ENCODE measurements at regions not wholly inside any gene's neighbourhood (a gene's known extent, or its start where the extent isn't known, plus 50 kb on each side); places are given as distances from the start of the nearest gene placed in this dataset.

DNA sequence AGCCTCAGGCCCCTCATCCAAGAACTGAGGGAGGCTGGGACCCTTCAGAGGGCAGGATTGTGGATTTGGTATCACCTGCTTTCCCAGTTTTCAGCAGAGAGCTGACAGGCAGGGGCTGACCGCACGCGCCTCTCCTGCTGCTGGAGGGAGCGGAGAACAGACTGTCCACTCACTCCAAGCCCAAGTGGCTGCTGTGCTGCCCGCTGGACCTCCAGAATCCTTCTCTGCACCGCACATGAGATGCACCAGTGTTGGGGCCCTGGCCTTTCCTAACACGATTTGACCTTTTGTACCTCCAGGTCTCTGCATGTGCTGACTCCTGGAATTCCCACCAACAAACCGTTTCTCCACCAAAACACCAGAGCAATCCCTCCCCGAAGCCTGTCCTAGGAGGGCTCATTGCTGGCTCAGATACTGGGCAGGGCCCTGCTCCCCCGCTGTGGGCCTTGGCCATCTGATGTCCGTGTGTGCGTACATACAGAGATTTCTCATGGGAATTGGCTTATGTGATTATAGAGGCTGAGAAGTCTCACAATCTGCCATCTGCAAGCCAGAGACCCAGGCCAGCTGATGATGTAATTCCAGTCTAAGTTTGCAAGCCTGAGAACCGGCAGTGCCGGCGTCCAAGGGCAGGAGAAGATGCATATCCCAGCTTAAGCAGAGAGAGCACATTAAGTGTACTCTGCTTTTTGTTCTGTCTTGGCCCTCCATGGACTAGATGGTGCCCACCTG, 141.7 kb downstream of the GADD45G start:
- no peak for DNase-seq (ENCODE audit: low spot score)

DNA sequence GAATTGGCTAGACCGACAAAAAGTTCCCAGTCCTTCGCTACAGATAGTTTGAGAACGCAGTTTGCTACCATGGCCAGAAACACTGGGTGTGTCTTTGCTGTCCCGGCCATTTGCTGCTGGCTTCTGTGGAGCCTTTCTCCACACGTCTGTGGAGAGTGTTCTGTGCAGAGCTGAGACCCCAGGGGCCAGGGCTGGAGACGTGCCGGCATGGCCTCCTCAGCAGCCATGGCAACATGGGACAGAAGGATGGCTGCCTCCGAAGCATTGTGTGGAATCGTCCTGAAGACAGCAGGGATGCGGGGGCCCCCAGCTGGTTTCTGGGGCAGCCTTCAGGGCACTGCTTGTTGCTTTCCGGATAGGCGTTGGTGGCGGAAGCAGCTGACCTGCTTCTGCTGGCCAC, 142.8 kb downstream of the GADD45G start:
- no peak for DNase-seq (ENCODE audit: low spot score)

DNA sequence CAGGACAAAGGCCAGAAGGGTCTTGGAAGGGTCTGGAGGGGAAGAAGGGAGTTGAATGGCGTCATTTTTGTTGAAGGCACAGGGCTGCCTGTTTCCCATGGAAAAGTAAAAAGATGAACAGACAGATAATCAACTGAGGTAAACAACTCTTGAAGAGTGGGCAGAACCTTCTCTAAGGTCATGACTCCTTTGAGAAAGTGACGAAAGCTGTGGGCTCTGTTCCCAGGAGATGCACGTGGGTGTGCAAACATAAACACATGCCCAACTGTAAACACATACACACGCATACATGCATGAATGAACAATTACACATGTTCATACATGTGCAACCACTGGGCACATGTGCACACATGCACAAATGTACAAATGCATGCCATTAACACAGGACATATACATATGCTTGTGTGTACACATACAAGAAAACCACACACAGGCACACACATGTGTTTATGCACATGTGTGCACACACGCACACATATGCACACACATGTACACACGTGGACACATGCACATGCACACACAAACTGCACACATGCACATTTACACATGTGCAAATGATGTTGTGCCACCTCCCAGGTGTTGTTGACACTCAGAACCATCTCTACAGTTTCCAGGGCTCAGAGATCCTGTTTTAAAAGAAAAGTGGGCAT, 143.3 kb downstream of the GADD45G start:
- no peak for DNase-seq (ENCODE audit: low spot score)

DNA sequence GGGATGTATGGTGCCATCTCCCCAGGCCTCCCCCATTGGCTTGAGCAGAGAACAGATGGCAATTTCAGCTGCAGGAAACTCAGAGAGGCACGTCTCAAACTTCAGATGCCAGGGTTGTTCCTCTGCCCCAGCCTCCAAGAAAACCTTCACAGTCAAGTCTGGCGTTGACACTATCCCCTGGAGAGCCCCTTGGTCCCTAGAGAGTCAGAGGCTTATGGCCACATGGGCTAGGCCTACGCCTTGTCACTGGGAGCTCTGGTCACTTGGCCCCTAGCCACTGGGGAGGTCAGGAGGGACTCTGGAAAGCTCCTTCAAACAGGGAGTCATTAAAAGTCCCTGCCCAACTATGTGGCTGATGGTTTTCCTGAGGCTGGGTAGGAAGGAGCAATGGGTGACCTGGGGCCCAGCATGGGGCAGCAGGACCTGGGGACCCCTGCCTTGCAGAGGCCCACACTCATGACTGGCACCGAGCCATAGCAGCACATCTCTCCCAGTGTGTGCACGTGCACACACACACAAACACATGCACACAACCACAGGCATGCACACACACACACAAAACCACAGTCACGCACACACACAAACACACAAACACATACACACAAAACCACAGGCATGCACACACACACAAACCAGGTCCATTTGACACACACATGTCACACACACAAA, 144.2 kb downstream of the GADD45G start:
- no peak for DNase-seq (ENCODE audit: low spot score)

DNA sequence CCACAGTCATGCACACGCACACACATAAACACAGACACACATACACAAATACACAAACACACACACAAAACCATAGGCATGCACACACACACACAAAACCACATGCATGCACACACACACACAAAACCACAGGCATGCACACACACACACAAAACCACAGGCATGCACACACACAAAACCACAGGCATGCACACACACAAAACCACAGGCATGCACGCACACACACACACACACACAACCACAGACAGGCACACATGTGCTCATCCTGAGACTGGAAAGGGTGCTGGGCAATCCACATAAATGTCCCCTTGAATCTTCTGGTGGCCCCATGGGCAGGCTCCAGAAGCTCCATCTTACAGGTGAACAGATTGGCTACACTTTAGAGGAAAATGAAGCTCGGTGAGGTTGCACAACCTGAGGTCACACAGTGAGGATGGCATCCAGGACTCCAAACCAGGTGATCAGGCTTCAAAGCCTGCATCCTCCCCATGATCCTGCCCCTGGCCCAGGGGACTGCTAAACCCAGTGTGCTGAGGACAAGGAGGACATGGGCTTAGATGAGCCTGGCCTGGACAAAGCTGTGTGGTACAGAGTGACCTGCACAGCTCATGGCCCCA, 144.8 kb downstream of the GADD45G start:
- DNase-seq (ENCODE audit: low spot score), result no peak

DNA sequence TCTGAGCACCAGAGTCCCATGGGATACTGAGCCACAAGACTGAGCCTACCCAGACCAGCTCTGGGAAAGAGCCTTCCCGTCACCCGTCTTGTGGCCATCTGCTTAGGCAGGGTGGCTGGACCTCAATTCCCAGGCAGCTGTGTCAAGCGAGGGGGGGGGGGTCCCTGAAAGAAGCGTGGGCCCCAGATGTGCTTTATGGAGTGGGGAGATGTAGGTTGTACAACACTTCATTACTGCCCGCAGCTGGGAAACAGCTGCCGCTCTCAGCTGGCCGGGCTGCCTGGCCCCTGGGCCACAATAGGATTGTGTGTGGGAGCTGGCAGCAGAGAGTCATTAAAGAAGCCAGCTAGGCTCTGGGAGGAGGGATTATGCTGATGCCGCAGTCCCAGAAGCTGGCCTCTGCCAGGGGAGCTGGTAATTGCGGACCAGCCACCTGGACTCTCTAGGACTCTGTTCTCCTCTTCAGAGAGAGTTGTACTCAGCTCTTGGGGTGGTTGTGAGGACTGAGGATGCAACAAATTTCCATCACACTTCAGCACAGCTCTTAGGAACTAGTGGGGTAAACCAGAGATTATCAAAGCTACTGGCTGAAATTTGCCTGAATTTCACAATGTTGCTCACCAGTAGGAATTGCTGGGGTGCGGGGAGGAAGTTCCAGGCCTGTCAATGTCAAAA, 145.4 kb downstream of the GADD45G start:
- no peak for DNase-seq (ENCODE audit: low spot score)

DNA sequence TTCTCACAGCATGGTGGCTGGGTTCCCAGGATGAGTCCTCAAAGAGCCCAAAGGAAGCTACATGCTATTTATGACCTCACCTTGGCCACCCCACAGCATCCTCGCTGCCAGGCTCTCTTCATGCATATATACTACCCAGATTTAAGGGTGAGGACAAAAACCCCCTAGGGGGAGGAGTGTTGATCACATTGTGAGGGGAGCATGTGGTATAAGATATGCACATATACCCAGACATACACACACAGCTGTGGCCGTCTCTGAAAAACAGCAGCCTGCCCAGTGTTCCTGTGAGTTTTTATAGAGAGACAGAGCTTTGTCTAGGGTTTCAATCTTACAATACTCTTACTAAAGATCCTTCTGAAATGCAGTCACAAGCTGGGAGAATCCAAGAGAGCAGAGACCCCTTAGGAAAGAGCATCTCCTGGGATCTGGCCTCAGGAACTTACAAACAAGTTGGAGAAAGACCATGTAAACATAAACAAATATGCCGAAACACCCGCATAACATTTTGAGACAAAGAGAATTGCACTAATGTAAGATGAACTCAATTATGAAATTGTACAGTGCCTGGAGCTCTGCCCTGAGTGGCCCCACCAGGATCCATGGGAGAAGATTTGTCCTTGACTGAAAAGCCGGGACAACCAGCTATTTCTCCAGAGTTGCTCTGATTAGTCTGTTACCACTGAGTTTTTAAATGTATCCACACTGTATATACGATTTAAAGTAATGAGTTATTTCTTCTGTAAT, 146.4 kb downstream of the GADD45G start:
- DNase-seq (ENCODE audit: low spot score), result no peak

DNA sequence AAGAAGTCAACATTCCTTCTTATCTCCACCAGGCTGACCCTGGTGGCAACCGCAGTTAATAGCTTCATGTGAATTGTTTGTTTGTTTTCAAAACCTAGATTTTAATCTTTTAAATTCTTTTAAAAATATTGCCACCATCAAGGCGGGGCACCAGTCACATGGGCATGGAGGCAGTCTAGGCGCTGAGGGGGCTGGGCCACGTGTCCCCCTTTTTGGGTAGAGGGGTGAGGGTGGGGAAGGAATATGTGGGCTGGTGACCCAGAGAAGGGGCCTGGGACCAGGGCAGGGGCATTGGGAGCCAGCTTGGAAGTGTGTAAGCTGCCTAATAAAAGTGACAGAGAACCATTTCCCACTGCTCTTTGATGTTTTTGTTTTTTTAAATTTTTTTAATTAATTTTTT, 147.3 kb downstream of the GADD45G start:
- no peak for DNase-seq (ENCODE audit: low spot score)

DNA sequence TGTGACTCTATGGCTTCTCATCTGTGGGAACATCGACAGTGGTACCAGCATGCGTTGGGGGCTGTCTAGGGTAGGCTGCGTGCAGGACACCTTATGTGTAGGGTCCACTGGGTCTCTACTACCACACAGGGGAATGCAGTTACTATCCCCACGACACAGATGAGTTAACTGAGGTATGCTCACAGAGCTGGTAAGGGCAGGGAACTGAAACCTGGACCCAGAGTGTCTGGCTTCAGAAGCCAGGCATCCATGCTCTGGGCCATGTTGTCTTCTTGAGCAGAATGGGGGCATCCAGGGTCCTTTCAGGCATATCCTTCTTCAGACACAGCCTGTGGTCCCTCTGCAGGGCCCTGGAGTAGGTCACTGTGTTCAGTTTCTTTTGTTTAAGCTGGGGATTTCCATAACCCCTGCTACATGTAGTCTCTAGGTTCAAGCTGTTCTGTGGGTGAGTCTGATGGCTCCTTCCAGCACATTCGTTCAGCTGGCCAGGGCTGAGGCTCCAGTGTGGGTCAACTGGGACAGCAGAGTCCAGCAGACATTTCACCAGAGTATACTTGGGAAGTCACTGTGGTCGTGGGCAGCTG, 148.8 kb downstream of the GADD45G start:
- no peak for DNase-seq (ENCODE audit: low spot score)

DNA sequence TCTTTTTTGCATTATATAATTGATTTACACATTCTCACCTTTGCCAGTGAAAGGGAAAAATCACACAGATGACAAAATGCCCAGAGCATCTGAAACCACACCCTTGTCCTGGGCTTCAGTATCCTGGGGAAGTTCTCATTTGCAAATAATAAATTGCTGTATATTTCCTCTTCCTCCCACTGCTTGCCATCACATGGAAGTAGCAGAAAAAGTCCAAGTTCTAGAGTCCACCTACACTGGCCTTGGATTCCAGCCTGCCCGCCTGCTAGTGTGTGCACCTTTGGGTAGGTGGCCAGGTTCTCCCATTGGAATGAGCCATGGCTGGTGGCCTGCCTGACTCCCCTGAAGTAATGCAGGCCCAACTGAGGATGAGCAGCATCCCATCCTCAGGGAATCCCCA, 149.4 kb downstream of the GADD45G start:
- DNase-seq (ENCODE audit: low spot score), result no peak

DNA sequence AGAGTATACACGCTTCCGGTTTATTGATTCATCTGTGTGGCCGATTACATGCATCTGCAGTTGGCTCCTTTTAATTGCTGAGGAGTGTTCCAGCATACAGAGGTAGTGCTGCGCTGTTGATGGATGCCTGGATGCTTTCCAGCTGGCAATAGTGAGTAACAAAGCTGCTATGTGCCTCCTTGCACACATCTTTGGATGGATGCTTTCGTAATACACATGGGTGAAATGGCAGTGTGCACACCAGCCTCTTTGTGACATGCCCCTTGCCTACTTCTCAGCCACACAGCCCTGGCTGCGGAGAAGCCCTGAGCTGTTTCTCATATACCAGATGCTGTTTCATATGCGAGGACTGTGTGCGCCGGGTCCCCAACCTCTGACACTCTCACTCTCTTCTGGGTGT, 151.0 kb downstream of the GADD45G start:
- no peak for DNase-seq (ENCODE audit: low spot score)

DNA sequence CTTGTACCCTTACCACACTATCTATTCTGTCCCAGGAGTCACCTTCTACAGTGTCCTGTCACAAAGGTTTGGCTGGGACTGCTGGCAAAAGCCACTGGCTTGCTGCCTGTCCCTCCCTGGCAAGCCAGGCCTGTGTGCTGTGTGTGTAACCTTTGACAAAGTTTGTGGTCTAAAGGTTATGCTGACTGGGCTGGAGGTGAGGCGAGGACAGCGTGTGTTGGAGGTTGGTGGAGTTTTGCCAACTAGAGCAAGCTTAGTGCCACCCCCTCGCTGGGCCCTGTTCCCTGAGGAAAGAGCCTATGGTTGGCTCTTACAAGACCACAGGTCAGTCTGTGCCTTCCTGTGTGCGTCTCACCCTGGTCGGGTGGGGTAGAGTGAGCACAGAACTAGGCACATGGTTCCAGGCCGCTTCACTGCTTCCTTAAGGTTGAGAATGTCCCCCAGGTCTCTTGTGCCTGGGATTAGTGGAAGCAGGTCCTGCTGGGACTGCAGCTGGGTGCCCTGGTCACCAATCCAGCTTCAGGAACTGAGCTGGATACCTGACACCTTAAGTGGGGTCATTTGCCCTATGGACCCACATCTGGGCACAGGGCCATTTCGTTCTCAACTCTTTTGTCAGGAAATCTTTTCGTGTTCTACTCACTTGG, 152.2 kb downstream of the GADD45G start:
- DNase-seq (ENCODE audit: low spot score), result no peak

DNA sequence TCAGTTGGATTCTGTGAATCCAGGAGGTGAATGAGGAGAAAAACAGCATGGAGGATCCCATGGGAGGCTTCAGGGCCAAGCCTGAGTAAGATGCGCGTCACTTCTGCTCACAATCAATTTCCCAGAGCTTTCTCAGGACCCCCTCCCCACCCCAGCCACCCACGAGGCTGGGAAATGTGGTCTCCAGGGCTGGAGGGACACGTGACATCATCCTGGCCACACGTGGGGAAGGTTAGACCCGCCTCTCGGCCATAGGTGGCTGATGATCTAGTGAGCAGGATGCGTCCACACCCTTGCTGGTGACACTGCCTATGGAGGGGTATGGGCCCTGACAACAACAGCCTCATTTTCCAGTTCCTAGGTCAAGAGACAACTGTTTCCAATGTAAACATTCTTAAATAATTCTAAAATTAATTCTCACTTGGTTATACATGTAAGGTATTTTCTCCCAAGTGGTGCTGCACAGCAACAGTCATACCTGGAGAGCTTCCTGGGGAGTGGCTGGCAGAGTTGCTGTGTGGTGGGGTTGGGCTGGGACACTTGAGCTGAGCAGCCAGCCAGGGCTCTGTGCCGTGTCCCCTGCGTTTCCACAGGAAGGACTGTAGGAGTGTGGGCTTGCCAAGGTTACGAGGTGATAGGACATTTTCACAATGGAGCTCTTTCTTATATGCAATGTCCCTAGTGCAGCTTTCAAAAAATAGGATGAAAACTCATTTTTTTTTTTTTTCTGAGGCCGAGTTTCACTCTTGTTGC, 153.1 kb downstream of the GADD45G start:
- no peak for DNase-seq (ENCODE audit: low spot score)

DNA sequence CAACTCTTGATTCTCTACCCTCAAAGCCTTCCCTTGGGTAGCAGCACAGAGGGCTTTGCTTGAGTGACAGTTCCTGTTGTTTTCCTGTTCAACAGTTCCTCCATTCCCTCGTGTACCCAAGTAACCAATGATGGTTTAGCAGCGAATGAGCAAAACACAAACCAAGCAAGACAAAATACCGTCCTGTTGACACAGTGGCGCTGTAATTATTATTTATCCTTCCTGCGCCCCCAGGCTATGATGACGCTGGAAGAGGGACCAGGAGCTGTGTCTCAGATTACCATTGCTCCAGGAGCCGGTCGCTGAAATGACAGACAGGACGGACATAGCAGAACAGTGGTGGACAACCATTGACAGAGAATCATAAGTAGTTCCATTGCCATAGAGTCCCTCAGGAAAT, 154.8 kb downstream of the GADD45G start:
- no peak for DNase-seq (ENCODE audit: low spot score)

DNA sequence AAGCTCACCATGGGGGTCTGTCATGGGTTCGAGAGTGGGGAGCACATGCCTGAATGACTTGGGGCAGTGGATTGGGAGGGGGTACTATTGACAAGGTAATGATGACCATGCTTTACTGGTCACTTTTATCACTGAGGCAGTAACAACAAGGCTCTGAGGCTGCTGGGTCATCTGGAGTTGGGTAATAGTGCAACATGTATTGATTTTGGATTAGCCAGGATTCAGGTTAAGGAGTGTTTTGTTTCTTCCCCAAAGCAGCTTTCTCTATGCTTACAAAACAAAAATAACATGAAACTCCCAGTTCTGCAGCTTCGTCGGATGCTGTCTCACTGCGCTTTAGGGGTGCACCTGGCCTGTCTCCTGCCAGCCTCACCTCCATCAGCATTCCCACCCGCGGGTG, 155.3 kb downstream of the GADD45G start:
- no peak for DNase-seq (ENCODE audit: low spot score)

DNA sequence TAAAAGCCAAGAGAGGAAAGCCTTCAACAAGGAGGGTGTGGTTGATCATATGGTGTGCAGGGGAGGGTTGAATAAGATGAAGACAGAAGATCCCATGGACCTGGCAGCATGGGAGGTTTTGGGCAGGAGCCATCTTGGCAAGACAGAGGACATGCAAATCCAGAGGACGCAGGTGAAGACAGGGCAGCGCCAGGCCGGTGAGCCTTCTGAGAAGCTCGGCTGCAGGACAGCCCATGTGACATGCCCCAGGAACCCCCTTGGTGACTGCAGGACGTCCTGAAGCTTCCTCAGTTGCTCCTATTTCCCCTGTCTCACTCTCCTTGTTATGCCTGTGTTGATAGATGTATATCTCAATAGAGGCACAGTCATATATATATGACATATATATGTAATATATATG, 159.4 kb downstream of the GADD45G start:
- DNase-seq (ENCODE audit: low spot score), result no peak

DNA sequence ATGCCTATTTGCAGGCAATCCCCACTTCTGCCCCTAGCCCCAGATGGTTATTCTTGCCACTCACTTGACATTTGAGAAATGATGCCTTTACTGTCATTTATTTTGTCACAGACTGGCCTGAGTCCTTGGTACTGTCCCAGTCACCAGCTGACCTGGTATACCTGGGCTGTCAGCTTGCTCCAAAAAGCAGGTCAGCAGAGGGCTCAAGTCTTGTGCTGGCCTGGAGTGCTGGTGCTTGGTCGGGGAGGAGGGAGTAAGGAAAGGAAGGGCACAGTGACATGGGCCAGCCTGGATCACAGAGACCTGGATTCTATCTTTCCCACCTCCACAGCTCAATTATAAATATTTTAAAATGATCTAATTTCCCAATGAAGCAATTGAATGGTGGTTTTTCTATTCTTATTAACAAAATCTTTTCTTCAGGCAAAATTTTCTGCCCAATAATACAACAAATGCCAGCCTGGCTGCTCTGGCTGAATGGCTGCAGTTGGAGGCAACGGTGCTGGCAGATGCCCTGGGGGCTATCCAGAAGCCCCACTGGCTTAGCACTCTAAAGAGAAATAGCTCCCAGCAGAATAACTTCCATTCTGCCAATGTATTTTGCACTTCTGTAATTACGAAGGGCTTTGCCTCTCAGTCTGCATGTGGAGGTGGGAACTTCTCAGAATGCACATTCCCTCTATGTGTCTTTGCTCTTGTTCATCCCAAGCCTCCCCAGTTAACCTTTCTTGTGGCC, 160.6 kb downstream of the GADD45G start:
- DNase-seq (ENCODE audit: low spot score), result no peak

DNA sequence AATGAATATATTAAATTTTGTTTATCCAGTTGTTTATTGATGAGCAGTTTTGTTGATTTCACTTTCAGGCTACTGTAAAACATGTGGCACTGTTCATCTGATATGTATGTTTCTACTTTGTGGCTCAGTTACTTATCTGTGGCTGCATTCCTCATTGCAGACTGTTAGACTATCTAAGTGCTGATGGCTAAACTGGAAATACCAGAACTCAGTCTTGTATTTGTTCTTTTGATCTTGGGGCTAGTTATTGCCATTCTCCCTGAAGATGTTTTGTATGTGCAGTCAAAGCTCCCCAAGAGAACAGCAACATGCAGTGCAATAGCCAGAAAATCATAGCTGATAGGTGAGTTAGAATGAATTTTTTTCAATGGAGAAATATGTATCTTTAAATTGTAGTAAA, 162.2 kb downstream of the GADD45G start:
- DNase-seq (ENCODE audit: low spot score), result no peak

DNA sequence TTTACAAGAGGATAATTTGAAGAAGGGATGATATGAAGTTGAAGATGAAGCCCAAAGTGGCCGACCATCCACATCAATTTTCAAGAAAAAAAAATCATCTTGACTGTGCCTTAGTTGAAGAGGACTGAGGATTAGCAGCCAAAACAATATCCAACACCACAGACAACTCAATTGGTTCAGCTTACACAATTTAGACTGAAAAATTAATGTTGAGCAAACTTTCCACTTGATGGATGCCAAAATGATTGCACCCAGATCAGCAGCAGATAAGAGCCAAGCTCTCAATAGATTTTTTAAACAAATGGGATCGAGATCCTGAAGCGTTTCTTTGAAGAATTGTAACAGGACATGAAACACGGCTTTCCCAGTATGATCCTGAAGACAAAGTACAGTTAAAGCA, 163.2 kb downstream of the GADD45G start:
- no peak for DNase-seq (ENCODE audit: low spot score)

Data from hematopoietic multipotent progenitor cell treated with erythropoietin and hydrocortisone succinate and interleukin-3 and kit ligand, for 15 days (in vitro differentiated cells).